ENCODE measurements at regions not wholly inside any gene's neighbourhood (a gene's known extent, or its start where the extent isn't known, plus 50 kb on each side); places are given as distances from the start of the nearest gene placed in this dataset.

- no peak for DNase-seq (ENCODE audit: low read depth, low spot score)
Observed at GRCh38 chr10:78162853-78163252, 129.2 kb downstream of the RPS24 start.

GRCh38 chr10:78164702-78165101 is 131.0 kb downstream of the RPS24 start:
- DNase-seq (ENCODE audit: low read depth, low spot score): no peak

GRCh38 chr10:78165172-78165571 is 131.5 kb downstream of the RPS24 start:
- no peak for DNase-seq (ENCODE audit: low read depth, low spot score)

DNA sequence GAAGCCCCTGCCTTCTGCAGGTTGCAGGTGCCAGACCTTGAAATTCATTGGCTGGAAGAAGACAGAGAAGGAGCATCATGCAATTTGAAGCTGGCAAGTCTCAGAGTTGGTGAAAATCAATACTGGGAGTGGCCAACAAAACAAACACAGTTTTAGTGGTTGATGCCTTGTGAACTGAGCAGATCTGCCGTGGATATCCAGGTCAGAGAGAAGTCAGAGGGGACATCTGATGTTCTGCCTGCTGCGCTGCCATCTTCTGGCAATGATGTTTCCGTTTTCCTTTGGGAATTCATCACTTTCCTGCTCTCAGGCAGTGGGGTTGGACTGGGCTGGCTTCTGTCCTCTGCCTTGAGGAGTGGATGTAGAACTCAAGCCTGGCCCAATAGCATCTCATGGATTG is 132.0 kb downstream of the RPS24 start:
- DNase-seq (ENCODE audit: low read depth, low spot score): no peak

DNA sequence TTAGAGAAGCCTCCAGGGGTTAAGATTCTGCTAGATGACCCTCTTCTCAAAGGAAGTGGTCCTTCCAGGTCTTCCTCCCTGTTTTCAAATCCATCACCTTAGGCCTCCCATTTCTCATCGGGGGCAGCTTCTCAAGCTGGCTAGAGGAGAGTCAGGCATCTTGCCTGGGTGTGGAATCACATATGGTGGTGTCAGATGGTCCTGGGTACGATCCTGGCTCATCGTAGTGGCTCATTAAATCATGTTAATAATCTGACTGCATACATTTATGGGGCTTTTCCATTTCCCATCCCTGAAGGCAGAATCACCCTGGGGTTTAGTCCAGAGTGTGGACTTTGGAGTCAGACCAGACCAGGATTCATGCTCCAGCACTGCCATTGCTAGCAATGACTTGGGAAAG is 132.6 kb downstream of the RPS24 start:
- DNase-seq (ENCODE audit: low read depth, low spot score): no peak

- no peak for DNase-seq (ENCODE audit: low read depth, low spot score)
Observed at GRCh38 chr10:78169214-78169613, 135.6 kb downstream of the RPS24 start.

- no peak for DNase-seq (ENCODE audit: low read depth, low spot score)
Observed at GRCh38 chr10:78170026-78170475, 136.4 kb downstream of the RPS24 start.

GRCh38 chr10:78171633-78172400 is 138.2 kb downstream of the RPS24 start:
- no peak for DNase-seq (ENCODE audit: low read depth, low spot score)

DNA sequence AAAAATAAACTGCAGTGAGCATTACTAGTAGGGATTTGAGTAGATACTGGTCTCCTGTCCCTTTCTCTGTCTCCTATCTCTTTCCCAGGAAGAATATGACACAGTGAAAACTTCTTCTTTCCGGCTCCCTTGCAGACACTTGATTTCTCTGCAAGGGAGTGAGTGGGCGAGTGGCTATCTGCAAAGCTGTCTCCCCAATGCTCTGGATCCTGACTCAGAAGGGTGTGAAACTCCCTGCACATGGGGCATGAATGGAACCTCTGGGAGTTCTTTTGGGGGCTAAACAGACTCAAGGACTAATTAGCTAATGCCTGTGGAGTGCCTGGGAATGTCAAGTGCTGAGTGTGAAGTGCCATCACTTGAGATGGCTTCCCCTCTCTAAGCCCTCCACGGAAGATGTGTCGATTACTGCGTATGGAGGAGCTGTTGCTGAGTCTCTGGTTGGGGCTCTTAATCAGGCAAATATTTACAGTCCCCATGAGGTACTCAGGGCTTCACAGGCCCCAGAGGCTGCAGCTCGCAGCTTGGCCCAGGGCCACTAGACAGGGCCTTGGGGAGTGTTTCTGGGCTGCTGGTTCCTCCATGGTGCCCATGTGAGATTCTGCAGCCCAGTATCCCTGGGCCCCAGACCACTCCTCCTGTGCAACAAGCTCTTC is 139.8 kb downstream of the RPS24 start:
- no peak for DNase-seq (ENCODE audit: low read depth, low spot score)

DNA sequence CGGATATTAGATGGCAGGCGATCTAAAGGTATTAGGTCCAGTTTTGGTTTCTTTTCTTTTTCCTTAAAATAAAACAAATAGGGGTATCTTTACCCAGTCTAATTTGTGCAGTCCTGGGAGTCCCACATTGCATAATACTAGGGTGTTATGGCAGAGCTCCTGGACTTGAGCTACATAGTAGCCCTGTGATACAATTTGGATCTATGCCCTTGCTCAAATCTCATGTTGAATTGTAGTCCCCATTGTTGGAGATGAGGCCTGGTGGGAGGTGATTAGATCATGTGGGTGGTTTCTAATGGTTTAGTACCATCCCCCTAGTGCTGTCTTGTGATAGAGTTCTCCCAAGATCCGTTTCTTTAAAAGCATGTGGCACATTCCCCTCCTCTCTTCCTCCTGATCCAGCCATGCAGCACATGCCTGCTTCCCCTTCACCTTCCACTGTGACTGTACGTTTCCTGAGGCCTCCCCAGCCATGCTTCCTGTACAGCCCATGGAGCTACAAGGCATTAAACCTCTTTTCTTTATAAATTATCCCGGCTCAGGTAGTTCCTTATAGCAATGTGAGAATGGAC is 141.9 kb downstream of the RPS24 start:
- no peak for DNase-seq (ENCODE audit: low read depth, low spot score)

- DNase-seq (ENCODE audit: low read depth, low spot score): no peak
Observed at GRCh38 chr10:78176320-78177317, 143.0 kb downstream of the RPS24 start.

GRCh38 chr10:78177491-78178185 is 144.0 kb downstream of the RPS24 start:
- no peak for DNase-seq (ENCODE audit: low read depth, low spot score)

DNA sequence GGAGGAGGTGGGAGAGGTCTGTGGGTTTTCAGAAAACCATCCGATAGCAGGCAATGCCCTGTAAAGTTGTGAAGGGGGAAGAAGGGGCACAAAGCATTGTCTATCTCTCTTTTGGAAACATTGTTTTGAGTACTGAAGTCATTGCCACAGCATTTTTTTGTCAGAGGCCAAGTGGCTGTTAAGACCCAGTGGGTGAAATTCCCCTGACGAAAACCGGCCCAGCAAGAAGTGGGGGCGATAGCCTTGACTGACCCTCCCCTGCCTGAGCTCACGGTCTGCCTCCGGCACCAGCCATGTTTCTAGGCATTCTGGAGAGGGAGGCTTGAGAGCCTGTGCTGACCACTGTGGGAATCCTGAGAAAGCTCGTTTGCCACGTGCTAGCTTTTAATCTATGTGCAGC is 144.7 kb downstream of the RPS24 start:
- DNase-seq (ENCODE audit: low read depth, low spot score): no peak

GRCh38 chr10:78178940-78179339 is 145.3 kb downstream of the RPS24 start:
- no peak for DNase-seq (ENCODE audit: low read depth, low spot score)

DNA sequence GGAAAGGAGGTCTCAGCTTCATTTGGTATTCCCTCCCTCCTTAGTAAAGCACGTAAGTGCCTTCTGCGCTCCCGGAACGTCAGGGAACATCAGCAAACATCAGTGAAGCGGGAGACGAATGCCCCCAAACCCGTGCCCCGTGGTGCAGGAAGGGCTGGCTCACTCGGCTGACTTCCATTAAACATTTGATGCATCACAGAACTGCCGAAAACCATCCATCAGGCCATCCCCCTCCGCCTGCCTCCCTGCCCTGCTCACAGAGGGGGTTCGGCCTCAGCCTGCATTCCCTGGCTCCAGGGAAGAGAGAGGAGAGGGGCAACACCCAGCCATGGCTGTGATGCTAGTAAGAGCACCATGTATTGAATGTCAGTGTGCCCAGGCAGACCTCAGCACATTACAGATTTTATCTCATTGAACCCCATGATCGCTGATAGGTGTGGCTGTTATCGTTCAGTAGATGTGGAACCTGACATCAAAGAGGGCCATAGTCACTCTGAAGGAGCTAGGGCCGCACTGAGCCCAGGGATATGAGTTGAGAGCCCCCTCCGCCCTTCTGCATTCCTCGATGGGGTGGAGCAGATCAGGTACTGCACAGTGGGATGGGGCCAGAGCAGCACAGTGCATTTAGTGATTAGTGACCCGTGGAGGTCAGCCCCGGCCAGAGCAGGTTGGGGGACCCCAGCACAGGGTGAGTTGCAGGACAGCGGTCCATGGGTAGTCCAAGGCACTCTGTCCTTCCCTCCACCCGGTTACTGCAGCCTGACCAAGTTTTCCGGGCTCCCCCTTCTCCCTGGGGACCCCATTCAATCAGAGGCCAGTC is 146.4 kb downstream of the RPS24 start:
- no peak for DNase-seq (ENCODE audit: low read depth, low spot score)

DNA sequence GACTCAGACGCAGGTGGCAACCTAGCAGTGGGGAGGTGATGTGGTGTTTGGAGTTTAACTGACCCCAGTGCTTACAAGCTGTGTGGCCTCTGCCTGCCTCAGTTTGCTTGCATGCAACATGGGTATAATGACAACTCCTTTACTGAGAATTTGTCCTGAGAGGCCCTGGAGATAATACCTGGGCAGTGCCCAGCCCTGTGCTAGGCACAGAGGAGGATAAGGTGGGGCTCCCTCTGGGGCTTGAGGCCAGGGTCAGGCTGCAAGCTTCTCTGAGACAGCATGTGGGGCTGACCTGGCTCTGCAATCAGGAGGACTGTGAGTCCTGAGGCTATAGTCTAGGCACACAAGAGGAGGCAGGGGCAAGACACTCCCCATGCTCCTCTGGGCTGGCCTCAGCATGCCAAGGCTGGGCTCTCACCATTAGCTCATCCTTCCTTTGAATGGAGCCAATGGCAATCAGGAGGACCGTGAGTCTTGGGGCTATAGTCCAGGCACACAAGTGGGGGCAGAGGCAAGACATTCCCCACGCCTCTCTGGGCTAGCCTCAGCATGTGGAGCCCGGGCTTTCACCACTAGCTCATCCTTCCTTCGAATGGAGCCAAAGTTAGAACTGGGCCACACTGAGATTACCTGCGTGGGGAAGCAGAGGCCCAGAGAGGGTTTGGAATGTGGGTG is 147.9 kb downstream of the RPS24 start:
- DNase-seq (ENCODE audit: low read depth, low spot score): no peak

GRCh38 chr10:78182841-78183240 is 149.2 kb downstream of the RPS24 start:
- DNase-seq (ENCODE audit: low read depth, low spot score): no peak

DNA sequence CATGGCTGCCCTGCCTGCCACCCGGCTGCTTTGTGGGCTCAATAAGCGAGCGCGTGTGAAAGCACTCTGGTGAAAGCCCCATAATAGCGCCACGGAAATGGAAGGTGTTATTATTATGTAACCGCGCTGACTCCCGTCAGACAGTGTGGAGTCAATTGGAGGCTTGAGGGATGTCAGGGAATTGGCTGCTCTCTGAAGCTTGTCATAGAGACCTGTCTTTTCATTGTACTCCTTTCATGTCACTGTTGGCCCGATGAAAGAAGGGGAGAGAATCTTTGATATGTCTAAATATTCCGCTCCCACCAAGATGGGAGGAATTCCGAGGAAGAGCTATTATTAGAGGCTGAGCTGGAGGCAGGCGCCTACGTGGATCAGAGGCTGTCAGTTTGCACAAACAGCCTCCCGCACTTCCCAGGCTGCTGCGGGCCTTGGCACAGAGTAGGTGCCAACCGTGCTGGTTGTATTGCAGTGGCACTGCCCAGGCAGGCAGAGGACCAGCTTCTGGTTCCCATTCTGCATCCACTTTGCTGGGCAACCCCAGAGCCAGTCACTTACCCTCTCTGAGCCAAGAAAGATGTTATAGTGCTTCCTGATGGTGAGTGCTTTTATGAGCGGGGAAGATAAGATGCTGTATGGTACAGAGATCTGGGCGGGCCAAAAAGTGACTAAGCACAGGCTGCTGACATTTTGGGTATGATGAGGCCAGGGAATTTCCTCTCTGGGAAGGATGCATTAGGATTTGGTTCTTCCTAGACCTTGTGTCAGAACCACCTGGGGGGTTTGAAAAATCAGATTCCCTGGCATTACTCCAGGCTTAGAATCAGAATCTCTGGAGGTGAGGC is 151.4 kb downstream of the RPS24 start:
- no peak for DNase-seq (ENCODE audit: low read depth, low spot score)

DNA sequence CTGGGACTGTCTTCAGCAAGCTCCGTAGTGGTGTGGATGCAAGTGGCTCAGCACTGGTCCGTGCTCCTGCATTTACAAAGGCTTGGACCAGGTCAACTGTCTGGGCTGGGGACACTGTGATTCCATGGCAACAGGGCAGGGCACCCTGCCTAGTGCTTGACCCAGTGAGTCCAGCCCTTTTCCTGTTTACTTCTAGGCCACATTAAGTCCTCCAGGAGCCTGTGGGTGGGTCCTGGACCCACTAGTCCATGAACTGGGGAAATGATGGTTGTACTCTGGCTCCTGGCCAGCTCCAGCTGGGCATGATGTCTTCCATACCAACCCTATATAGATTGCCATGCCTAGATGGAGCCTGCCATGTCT is 152.0 kb downstream of the RPS24 start:
- no peak for DNase-seq (ENCODE audit: low read depth, low spot score)
